ENCODE measurements at regions not wholly inside any gene's neighbourhood (a gene's known extent, or its start where the extent isn't known, plus 50 kb on each side); places are given as distances from the start of the nearest gene placed in this dataset.

GRCh38 chr5:120985526-120985925 lies 521.4 kb downstream of the PRR16 start:
- H3K4me3 Mint-ChIP-seq (ENCODE audit: low read depth): no peak overlapping the region
- no peaks in the 10 kb centered on the region for H3K27me3 Mint-ChIP-seq
- H3K4me1 Mint-ChIP-seq (ENCODE audit: low read depth): peaks cover 12% of the 10 kb centered on the region
- no peak for TF ChIP-seq CTCF (IDR thresholded peaks at IDR 0.05; ENCODE audit: unreplicated experiment)
- no peak for DNase-seq (ENCODE audit: low spot score, unreplicated experiment)
- no peaks in the 10 kb centered on the region for H3K9me3 Mint-ChIP-seq (ENCODE audit: low read depth)
- H3K27ac Mint-ChIP-seq: no peak overlapping the region
- H3K36me3 Mint-ChIP-seq (ENCODE audit: insufficient read depth): no peaks in the 10 kb centered on the region

DNA sequence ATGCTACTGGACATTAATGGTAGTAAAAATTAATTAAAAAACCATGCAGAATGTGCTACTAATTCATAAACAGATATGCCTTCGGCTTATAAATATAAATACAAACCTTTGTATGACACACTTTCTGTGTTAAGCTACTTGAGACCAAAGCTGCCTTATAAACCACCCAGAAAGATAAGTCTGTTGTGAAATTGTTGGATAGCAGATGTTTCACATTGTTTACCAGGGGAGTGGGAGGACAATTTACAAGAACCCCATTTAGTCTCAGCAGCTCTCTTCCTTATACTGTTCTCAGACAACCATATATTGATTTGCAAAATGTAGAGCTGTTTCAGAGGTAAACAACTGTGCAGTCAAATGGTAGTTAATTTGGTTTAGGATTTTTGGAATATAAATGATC lies 524.4 kb downstream of the PRR16 start:
- peaks cover 12% of the 10 kb centered on the region for H3K4me1 Mint-ChIP-seq (ENCODE audit: low read depth)
- H3K4me3 Mint-ChIP-seq (ENCODE audit: low read depth): no peak overlapping the region

GRCh38 chr5:120988941-120989340 lies 524.8 kb downstream of the PRR16 start:
- no peak for DNase-seq (ENCODE audit: low spot score, unreplicated experiment)
- Mint-ChIP-seq H3K4me3 (ENCODE audit: low read depth) (no peak overlapping the region), H3K27ac (no peak overlapping the region), H3K4me1 (ENCODE audit: low read depth) (peaks cover 12% of the 10 kb centered on the region), H3K27me3 (no peaks in the 10 kb centered on the region), H3K36me3 (ENCODE audit: insufficient read depth) (no peaks in the 10 kb centered on the region), H3K9me3 (ENCODE audit: low read depth) (no peaks in the 10 kb centered on the region)
- no peak for TF ChIP-seq CTCF (IDR thresholded peaks at IDR 0.05; ENCODE audit: unreplicated experiment)

More for the DNA sequence above, 524.4 kb downstream of the PRR16 start:
- no peak for TF ChIP-seq CTCF (IDR thresholded peaks at IDR 0.05; ENCODE audit: unreplicated experiment)
- no peak for DNase-seq (ENCODE audit: low spot score, unreplicated experiment)
- Mint-ChIP-seq H3K9me3 (ENCODE audit: low read depth) (no peaks in the 10 kb centered on the region), H3K27me3 (no peaks in the 10 kb centered on the region), H3K36me3 (ENCODE audit: insufficient read depth) (no peaks in the 10 kb centered on the region), H3K27ac (no peak overlapping the region)

GRCh38 chr5:120991569-120991968 lies 527.5 kb downstream of the PRR16 start:
- Mint-ChIP-seq H3K9me3 (ENCODE audit: low read depth) (no peaks in the 10 kb centered on the region), H3K27ac (no peak overlapping the region), H3K4me1 (ENCODE audit: low read depth) (peaks cover 6% of the 10 kb centered on the region), H3K27me3 (no peaks in the 10 kb centered on the region), H3K4me3 (ENCODE audit: low read depth) (no peak overlapping the region), H3K36me3 (ENCODE audit: insufficient read depth) (no peaks in the 10 kb centered on the region)
- no peak for DNase-seq (ENCODE audit: low spot score, unreplicated experiment)
- TF ChIP-seq CTCF (IDR thresholded peaks at IDR 0.05; ENCODE audit: unreplicated experiment): no peak

- H3K4me3 Mint-ChIP-seq (ENCODE audit: low read depth): no peak overlapping the region
- no peaks in the 10 kb centered on the region for H3K9me3 Mint-ChIP-seq (ENCODE audit: low read depth)
- no peaks in the 10 kb centered on the region for H3K4me1 Mint-ChIP-seq (ENCODE audit: low read depth)
These were observed 530.0 kb downstream of the PRR16 start for GRCh38 chr5:120994112-120994511.

More at GRCh38 chr5:120994112-120994511, 530.0 kb downstream of the PRR16 start:
- Mint-ChIP-seq H3K27ac (no peak overlapping the region), H3K36me3 (ENCODE audit: insufficient read depth) (no peaks in the 10 kb centered on the region), H3K27me3 (no peaks in the 10 kb centered on the region)
- TF ChIP-seq CTCF (IDR thresholded peaks at IDR 0.05; ENCODE audit: unreplicated experiment): no peak
- no peak for DNase-seq (ENCODE audit: low spot score, unreplicated experiment)

Measured in progenitor cell of endocrine pancreas (in vitro differentiated cells).